ENCODE measurements at regions not wholly inside any gene's neighbourhood (a gene's known extent, or its start where the extent isn't known, plus 50 kb on each side); places are given as distances from the start of the nearest gene placed in this dataset.

- no peak for TF ChIP-seq EZH2 (IDR thresholded peaks at IDR 0.05; ENCODE audit: low read depth)
- no peak for TF ChIP-seq CTCF (conservative IDR thresholded peaks at IDR 0.05)
Measured at GRCh38 chr4:136806844-136807243, 725.5 kb downstream of the PCDH18 start.

Data from PC-9 (cell line).